ENCODE measurements at regions not wholly inside any gene's neighbourhood (a gene's known extent, or its start where the extent isn't known, plus 50 kb on each side); places are given as distances from the start of the nearest gene placed in this dataset.
"Not testable (repeated sequence)": the region's sequence is repeated elsewhere in the genome, so short reads cannot be mapped to it uniquely, and the experiment has no call there.

GRCh38 chr2:54038835-54039234, 68.0 kb upstream of the PSME4 start (continued):
- no peak for TF ChIP-seq YY1 (IDR thresholded peaks at IDR 0.05; ENCODE audit: low read depth, low read length)

GRCh38 chr2:54031288-54031687, 60.5 kb upstream of the PSME4 start:
- H3K4me2 ChIP-seq (ENCODE audit: insufficient read depth in 1 of 2, low read depth in 2 of 2, low read length in 2 of 2); H4K91ac ChIP-seq (replicated peaks; ENCODE audit: insufficient read length, low read length); H2BK15ac ChIP-seq (ENCODE audit: low read length); H4K20me1 ChIP-seq (replicated peaks in 1 of 2; ENCODE audit: control insufficient read depth in 1 of 2, insufficient read depth in 2 of 2, low read length in 2 of 2); H3K79me1 ChIP-seq (ENCODE audit: low read depth, low read length); H3K27me3 ChIP-seq (replicated peaks in 1 of 4; ENCODE audit: control insufficient read depth in 3 of 4, extremely low read depth in 1 of 4, insufficient read depth in 3 of 4, low read length in 3 of 4); H3K4me3 ChIP-seq (ENCODE audit: extremely low read depth in 1 of 4, insufficient read depth in 2 of 4, low read depth in 3 of 4, low read length in 4 of 4); H2AK5ac ChIP-seq (ENCODE audit: low read depth, low read length); H2BK5ac ChIP-seq (ENCODE audit: low read depth, low read length); CTCF ChIA-PET (ENCODE audit: partially characterized antibody); H3K4ac ChIP-seq (replicated peaks; ENCODE audit: insufficient read length, low read depth, low read length); H3K27ac ChIP-seq (ENCODE audit: low read depth, low read length); H2AFZ ChIP-seq (ENCODE audit: low read length); H4K5ac ChIP-seq (ENCODE audit: insufficient read length, low read depth, low read length); H3K14ac ChIP-seq (ENCODE audit: insufficient read length); FAIRE-seq; H3K36me3 ChIP-seq (ENCODE audit: control insufficient read depth in 2 of 4, insufficient read depth in 4 of 4, low read length in 3 of 4); H3K18ac ChIP-seq (ENCODE audit: extremely low read depth, low read length); H2BK120ac ChIP-seq (replicated peaks; ENCODE audit: low read depth, low read length); H3K79me2 ChIP-seq (ENCODE audit: control insufficient read depth in 1 of 2, insufficient read depth in 2 of 2, low read length in 2 of 2); POLR2A ChIA-PET (ENCODE audit: partially characterized antibody); H3K9me3 ChIP-seq (ENCODE audit: insufficient read depth in 2 of 2, low read depth in 1 of 2, low read length in 1 of 2); H3K9ac ChIP-seq (replicated peaks in 1 of 4; ENCODE audit: extremely low read depth in 1 of 4, low read depth in 3 of 4, low read length in 3 of 4); H2BK12ac ChIP-seq (ENCODE audit: low read depth, low read length); DNase-seq (ENCODE audit: low read depth in 1 of 2, low spot score in 2 of 2); H2BK20ac ChIP-seq (ENCODE audit: low read length); H4K8ac ChIP-seq (ENCODE audit: extremely low read depth, insufficient read depth, low read length); H3K23ac ChIP-seq (ENCODE audit: insufficient read length); H3K56ac ChIP-seq (replicated peaks; ENCODE audit: insufficient read length, low read depth, low read length); H3K4me1 ChIP-seq (replicated peaks in 1 of 4; ENCODE audit: control insufficient read depth in 3 of 4, insufficient read depth in 4 of 4, low read length in 3 of 4); H3K23me2 ChIP-seq (ENCODE audit: low read depth, low read length): not testable (repeated sequence)
- WGBS, 2 experiments (ENCODE audit: extremely low coverage in 1 of 2, insufficient coverage in 1 of 2, insufficient read length in 1 of 2, insufficient replicate concordance in 2 of 2, low coverage in 1 of 2, low lambda C conversion rate in 2 of 2, missing lambda C conversion rate in 1 of 2), result 88% methylated on average over 3 of the region's 3 CpGs; no CpG with 5 or more reads in 1 of the 2 experiments

All from H1 (cell line).